Skeletal muscle tissue (tissue), 3 donors: ENCODE measurements at regions not wholly inside any gene's neighbourhood (a gene's known extent, or its start where the extent isn't known, plus 50 kb on each side); places are given as distances from the start of the nearest gene placed in this dataset.
"Not testable (repeated sequence)": the region's sequence is repeated elsewhere in the genome, so short reads cannot be mapped to it uniquely, and the experiment has no call there.

Source experiments
- H3K27ac ChIP-seq: one replicate; pipeline ENCODE4 v1.7.0; 2013; ENCODE audit warnings: mild to moderate bottlenecking, low read depth, low read length, inconsistent platforms
- H3K27me3 ChIP-seq, 3 donors: one replicate each; pipeline ENCODE4 v1.7.0; 2013; ENCODE audit warnings: low read length in 3 of 3; ENCODE audit not compliant: control insufficient read depth in 3 of 3, insufficient read depth in 3 of 3
- H3K36me3 ChIP-seq, 3 donors: one replicate each; pipeline ENCODE4 v1.7.0; 2013; ENCODE audit warnings: low read length in 3 of 3; ENCODE audit not compliant: control insufficient read depth in 3 of 3, insufficient read depth in 3 of 3
- H3K4me1 ChIP-seq, 3 donors: one replicate each; pipeline ENCODE4 v1.7.0; 2013; ENCODE audit warnings: low read length in 3 of 3, mild to moderate bottlenecking in 3 of 3; ENCODE audit not compliant: control insufficient read depth in 3 of 3, insufficient read depth in 3 of 3
- H3K4me3 ChIP-seq, 3 donors: one replicate each; pipeline ENCODE4 v1.7.0; 2013; ENCODE audit warnings: low read length in 3 of 3
- H3K9ac ChIP-seq, 3 donors: one replicate each; pipeline ENCODE4 v1.7.0; 2013; ENCODE audit warnings: low read length in 3 of 3, mild to moderate bottlenecking in 3 of 3, moderate library complexity in 2 of 3, low read depth in 1 of 3
- H3K9me3 ChIP-seq, 3 donors: one replicate each; pipeline ENCODE4 v1.7.0; 2013; ENCODE audit warnings: low read length in 3 of 3; ENCODE audit not compliant: control insufficient read depth in 3 of 3
- donor health status: Osteomylitis.

GRCh38 chr3:94394885-94395284, 332.0 kb downstream of the NSUN3 start:
- H3K27ac ChIP-seq = no peak overlapping the region

DNA sequence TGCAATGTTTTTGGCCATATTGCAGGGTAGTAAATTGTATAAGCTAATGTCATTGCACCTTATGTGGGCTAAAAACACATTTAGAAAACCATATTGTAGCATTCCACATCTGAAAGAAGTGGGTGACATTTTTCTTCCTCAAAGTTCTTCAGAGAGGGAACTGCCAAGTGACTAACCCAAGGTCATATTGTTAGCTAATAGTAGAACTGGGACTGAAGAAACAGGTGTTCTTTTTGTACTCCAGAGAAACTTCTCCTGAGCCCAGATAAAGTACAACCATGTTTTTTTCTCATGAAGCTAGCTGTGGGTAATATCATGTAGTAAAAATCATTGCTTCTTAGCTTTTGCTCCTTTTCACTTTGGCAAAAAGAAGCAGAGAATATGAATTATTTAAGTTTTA, 333.0 kb downstream of the NSUN3 start:
- peaks cover 0 to 2% (median 0%) of the 10 kb centered on the region in 3 donors for H3K9me3 ChIP-seq
- no peaks in the 10 kb centered on the region for H3K4me1 ChIP-seq
- no peak overlapping the region for H3K4me3 ChIP-seq
- H3K27ac ChIP-seq = no peak overlapping the region
- H3K27me3 ChIP-seq = no peaks in the 10 kb centered on the region
- no peak overlapping the region for H3K9ac ChIP-seq
- no peaks in the 10 kb centered on the region for H3K36me3 ChIP-seq

More at GRCh38 chr3:94394885-94395284, 332.0 kb downstream of the NSUN3 start:
- H3K9me3 ChIP-seq = peaks cover 0 to 2% (median 0%) of the 10 kb centered on the region in 3 donors
- H3K4me1 ChIP-seq = no peaks in the 10 kb centered on the region
- no peak overlapping the region for H3K4me3 ChIP-seq
- no peaks in the 10 kb centered on the region for H3K27me3 ChIP-seq
- no peak overlapping the region for H3K9ac ChIP-seq
- H3K36me3 ChIP-seq = no peaks in the 10 kb centered on the region

DNA sequence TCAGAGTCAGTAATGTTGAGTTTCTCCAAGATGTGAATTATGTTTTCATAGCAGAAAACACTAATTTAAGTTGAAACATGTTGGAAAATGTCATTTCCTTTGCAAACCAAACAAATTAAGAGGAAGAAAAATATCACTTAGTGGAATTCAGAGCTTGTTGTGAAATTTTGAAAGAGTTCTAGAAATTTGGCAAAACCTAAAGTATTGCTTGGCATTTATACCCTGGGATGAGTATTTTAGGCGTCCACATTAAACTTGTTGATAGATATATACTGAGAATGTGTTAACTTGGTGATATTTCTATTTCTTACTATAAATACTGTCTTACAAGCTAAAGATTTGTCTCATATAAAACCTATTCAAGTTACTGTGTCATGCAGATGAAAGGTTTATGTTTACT, 335.2 kb downstream of the NSUN3 start:
- Histone ChIP-seq H3K27me3 (no peaks in the 10 kb centered on the region), H3K27ac (no peak overlapping the region), H3K4me3 (no peak overlapping the region), H3K9ac (no peak overlapping the region), H3K4me1 (no peaks in the 10 kb centered on the region), H3K9me3 (peaks cover 0 to 2% (median 0%) of the 10 kb centered on the region in 3 donors), H3K36me3 (no peaks in the 10 kb centered on the region)

- no peak overlapping the region for H3K4me3 ChIP-seq
- no peak overlapping the region for H3K9ac ChIP-seq
- peaks cover 0 to 2% (median 0%) of the 10 kb centered on the region in 3 donors for H3K9me3 ChIP-seq
- H3K4me1 ChIP-seq = no peaks in the 10 kb centered on the region
- H3K27ac ChIP-seq = no peak overlapping the region
- no peaks in the 10 kb centered on the region for H3K27me3 ChIP-seq
- no peaks in the 10 kb centered on the region for H3K36me3 ChIP-seq
Measured at GRCh38 chr3:94401466-94401865, 338.6 kb downstream of the NSUN3 start.

- H3K36me3 ChIP-seq = no peaks in the 10 kb centered on the region
- no peaks in the 10 kb centered on the region for H3K4me1 ChIP-seq
- no peak overlapping the region for H3K4me3 ChIP-seq
- H3K27ac ChIP-seq = no peak overlapping the region
- H3K9ac ChIP-seq = no peak overlapping the region
- no peaks in the 10 kb centered on the region for H3K27me3 ChIP-seq
- peaks cover 0 to 2% (median 0%) of the 10 kb centered on the region in 3 donors for H3K9me3 ChIP-seq
Measured at GRCh38 chr3:94402126-94402525, 339.3 kb downstream of the NSUN3 start.

GRCh38 chr3:94405258-94406035, 342.6 kb downstream of the NSUN3 start:
- Histone ChIP-seq H3K9ac (no peak overlapping the region), H3K4me1 (no peaks in the 10 kb centered on the region), H3K27ac (no peak overlapping the region), H3K36me3 (no peaks in the 10 kb centered on the region), H3K9me3 (no peaks in the 10 kb centered on the region), H3K4me3 (no peak overlapping the region), H3K27me3 (no peaks in the 10 kb centered on the region)

DNA sequence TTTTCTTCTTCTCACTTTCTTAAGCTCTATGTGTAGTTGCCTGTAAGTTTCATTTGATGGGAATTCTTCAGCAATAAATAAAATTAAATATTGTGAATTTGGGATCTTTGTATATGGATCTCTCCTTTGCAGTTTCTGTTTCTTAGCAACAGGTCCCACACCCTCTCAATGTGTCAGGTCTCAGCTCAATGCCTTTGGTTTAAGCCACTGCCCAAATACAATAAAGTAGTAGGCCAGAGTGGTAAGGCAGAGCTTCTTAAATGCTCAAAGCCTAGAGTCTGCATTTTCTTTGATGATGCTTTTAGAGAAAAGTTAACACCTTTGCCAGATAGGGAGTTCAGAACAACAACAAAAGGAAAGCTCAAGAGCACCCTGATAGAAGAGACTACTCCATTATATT, 343.7 kb downstream of the NSUN3 start:
- H3K4me1 ChIP-seq = no peaks in the 10 kb centered on the region
- no peak overlapping the region for H3K4me3 ChIP-seq
- H3K9me3 ChIP-seq = no peaks in the 10 kb centered on the region
- no peaks in the 10 kb centered on the region for H3K36me3 ChIP-seq
- no peak overlapping the region for H3K27ac ChIP-seq
- no peak overlapping the region for H3K9ac ChIP-seq
- H3K27me3 ChIP-seq = no peaks in the 10 kb centered on the region

GRCh38 chr3:94412936-94413335, 350.1 kb downstream of the NSUN3 start:
- H3K9me3 ChIP-seq, H3K27me3 ChIP-seq, H3K4me3 ChIP-seq, H3K36me3 ChIP-seq, H3K4me1 ChIP-seq, H3K9ac ChIP-seq, H3K27ac ChIP-seq: not testable (repeated sequence)

GRCh38 chr3:94413336-94414108, 350.7 kb downstream of the NSUN3 start:
- no peak overlapping the region for H3K4me3 ChIP-seq
- no peaks in the 10 kb centered on the region for H3K9me3 ChIP-seq
- H3K9ac ChIP-seq = no peak overlapping the region

DNA sequence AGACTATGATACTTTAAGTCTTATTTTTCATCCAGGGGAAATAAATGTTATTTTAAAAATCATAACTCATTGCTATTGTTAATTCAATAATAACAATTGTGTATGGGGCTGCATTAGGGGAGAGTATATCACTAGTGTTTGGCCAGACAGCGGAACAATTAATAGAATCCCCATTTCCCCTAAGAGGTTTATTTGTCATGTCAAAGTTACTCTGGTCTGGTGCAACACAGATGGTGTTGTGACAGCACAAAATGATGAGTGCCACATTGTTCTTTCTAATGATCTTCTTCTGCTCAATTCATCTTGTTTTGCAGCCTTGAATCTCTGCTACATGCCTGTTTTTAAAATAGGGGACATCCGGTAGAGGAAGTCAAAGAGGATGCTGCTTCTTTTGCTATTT, 351.6 kb downstream of the NSUN3 start:
- Histone ChIP-seq H3K9me3 (no peaks in the 10 kb centered on the region), H3K36me3 (no peaks in the 10 kb centered on the region), H3K4me1 (no peaks in the 10 kb centered on the region), H3K9ac (no peak overlapping the region), H3K4me3 (no peak overlapping the region), H3K27ac (no peak overlapping the region), H3K27me3 (no peaks in the 10 kb centered on the region)

More at GRCh38 chr3:94413336-94414108, 350.7 kb downstream of the NSUN3 start:
- Histone ChIP-seq H3K4me1 (no peaks in the 10 kb centered on the region), H3K27ac (no peak overlapping the region), H3K27me3 (no peaks in the 10 kb centered on the region), H3K36me3 (no peaks in the 10 kb centered on the region)
